Smooth muscle cell (in vitro differentiated cells): ENCODE measurements at regions not wholly inside any gene's neighbourhood (a gene's known extent, or its start where the extent isn't known, plus 50 kb on each side); places are given as distances from the start of the nearest gene placed in this dataset.

Experiments used
- DNase-seq: peaks from one replicate; lab custom pipeline; 2025; ENCODE audit not compliant: unreplicated experiment; lab: John Stamatoyannopoulos, UW
- H2AFZ ChIP-seq: fragments of 200-600 bp; sonication (generic); 2 replicates; pipeline ENCODE4 v1.6.0; 2016; ENCODE audit warnings: antibody characterized with exemption, low read depth, mild to moderate bottlenecking
- H3F3A ChIP-seq: fragments of 200-600 bp; sonication (generic); 2 replicates; pipeline ENCODE4 v1.6.0; 2017; ENCODE audit warnings: antibody characterized with exemption, low read depth
- H3K27ac ChIP-seq: fragments of 200-600 bp; sonication (generic); 2 replicates; pipeline ENCODE4 v1.5.1; 2016; ENCODE audit warnings: low read depth, mild to moderate bottlenecking
- H3K27me3 ChIP-seq: fragments of 200-600 bp; sonication (generic); 2 replicates; pipeline ENCODE4 v1.6.1; 2016; ENCODE audit warnings: low read depth, mild to moderate bottlenecking
- H3K36me3 ChIP-seq: fragments of 200-600 bp; sonication (generic); 2 replicates; pipeline ENCODE4 v1.5.1; 2016; ENCODE audit warnings: low read depth
- H3K4me1 ChIP-seq: fragments of 200-600 bp; sonication (generic); 2 replicates; pipeline ENCODE4 v1.5.1; 2016; ENCODE audit warnings: low read depth
- H3K4me2 ChIP-seq: fragments of 200-600 bp; sonication (generic); 2 replicates; pipeline ENCODE4 v1.6.0; 2016; ENCODE audit warnings: mild to moderate bottlenecking
- H3K4me3 ChIP-seq: fragments of 200-600 bp; sonication (generic); 2 replicates; pipeline ENCODE4 v1.5.1; 2016; ENCODE audit warnings: mild to moderate bottlenecking
- H3K79me2 ChIP-seq: fragments of 200-600 bp; sonication (generic); 2 replicates; pipeline ENCODE4 v1.6.0; 2016; ENCODE audit warnings: low read depth, mild to moderate bottlenecking
- H3K9ac ChIP-seq: fragments of 200-600 bp; sonication (generic); 2 replicates; pipeline ENCODE4 v1.6.0; 2016; ENCODE audit warnings: low read depth
- H3K9me3 ChIP-seq: fragments of 200-600 bp; sonication (generic); replicated peaks from 2 replicates; pipeline ENCODE4 v1.5.1; 2016; ENCODE audit warnings: low read depth
- H4K20me1 ChIP-seq: fragments of 200-600 bp; sonication (generic); 2 replicates; pipeline ENCODE4 v1.6.0; 2016; ENCODE audit warnings: low read depth
- CTCF ChIP-seq: fragments of 200-600 bp; sonication (generic); IDR thresholded peaks from 2 replicates; pipeline ENCODE4 v1.5.1; 2017; ENCODE audit warnings: borderline replicate concordance, mild to moderate bottlenecking, antibody characterized with exemption; ENCODE audit not compliant: insufficient read depth, poor library complexity, severe bottlenecking
- WGBS: methylation state at CpG from one replicate; pipeline ENCODE4 v1.1.7; 2016; ENCODE audit warnings: low lambda C conversion rate; 5-methylcytosine and 5-hydroxymethylcytosine counted together

- no peak overlapping the region for H3K27ac ChIP-seq
- DNase-seq = no peak
- H3K4me1 ChIP-seq = peaks cover 10% of the 10 kb centered on the region
- TF ChIP-seq CTCF = no peak
- no peak overlapping the region for H2AFZ ChIP-seq
- peaks cover 14% of the 10 kb centered on the region for H3K27me3 ChIP-seq
- no peak overlapping the region for H3K4me2 ChIP-seq
- H3K9me3 ChIP-seq = no peaks in the 10 kb centered on the region
- no peak overlapping the region for H3K4me3 ChIP-seq
- H3K79me2 ChIP-seq = no peaks in the 10 kb centered on the region
- no peak overlapping the region for H3K9ac ChIP-seq
- no peaks in the 10 kb centered on the region for H4K20me1 ChIP-seq
- H3F3A ChIP-seq = no peaks in the 10 kb centered on the region
- no peaks in the 10 kb centered on the region for H3K36me3 ChIP-seq
Observed at GRCh38 chr6:145530454-145530853, 204.9 kb downstream of the EPM2A start.

DNA sequence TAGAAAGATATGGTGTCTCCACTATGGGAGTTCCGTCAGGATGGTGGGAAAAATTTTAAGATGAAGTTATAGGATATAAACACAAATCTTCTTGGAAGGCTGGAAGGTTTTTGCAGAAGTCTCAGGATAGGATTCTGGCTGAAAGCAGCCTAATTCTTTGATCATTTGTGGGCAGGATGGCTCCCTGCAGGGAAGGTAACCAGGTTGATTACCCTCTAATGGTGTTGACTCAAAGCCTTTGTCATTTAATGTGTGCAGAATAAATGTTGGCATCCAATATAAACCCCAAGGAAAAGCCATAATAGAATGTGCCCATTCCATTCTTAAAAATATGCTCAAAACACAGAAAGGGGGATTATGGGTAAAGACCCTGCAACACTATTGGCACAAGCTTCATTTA lies 204.3 kb downstream of the EPM2A start:
- no peak for TF ChIP-seq CTCF
- Histone ChIP-seq H3K4me1 (peaks cover 10% of the 10 kb centered on the region), H3K4me2 (no peak overlapping the region), H3K9ac (no peak overlapping the region), H3K4me3 (no peak overlapping the region), H4K20me1 (no peaks in the 10 kb centered on the region), H3K36me3 (no peaks in the 10 kb centered on the region), H3K9me3 (no peaks in the 10 kb centered on the region), H3K79me2 (no peaks in the 10 kb centered on the region), H3K27ac (no peak overlapping the region), H3F3A (no peaks in the 10 kb centered on the region), H2AFZ (no peak overlapping the region), H3K27me3 (peaks cover 14% of the 10 kb centered on the region)
- no peak for DNase-seq
- WGBS = 50% methylated on average over 1 of the region's 1 CpG

DNA sequence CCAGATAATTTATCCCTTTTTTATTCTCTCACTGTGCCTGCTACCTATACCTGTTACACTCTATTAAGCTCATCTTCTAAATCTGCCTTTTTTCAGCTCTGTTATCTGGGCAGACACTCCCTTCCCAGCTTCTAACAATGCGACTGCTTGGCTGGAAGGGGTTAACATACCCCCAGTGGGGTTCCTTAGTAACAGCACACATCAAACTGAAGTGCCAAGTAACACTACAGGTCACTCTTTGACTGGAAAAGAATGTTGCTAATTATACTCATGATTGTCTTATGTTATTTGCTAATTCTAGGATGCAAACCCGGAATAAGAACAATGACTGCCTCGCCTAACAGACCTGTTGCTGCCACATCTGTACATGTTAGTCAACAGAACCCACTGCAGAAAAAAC lies 203.5 kb downstream of the EPM2A start:
- no peak overlapping the region for H3K9ac ChIP-seq
- H3K4me1 ChIP-seq = peaks cover 10% of the 10 kb centered on the region
- no peaks in the 10 kb centered on the region for H3K9me3 ChIP-seq
- H2AFZ ChIP-seq = no peak overlapping the region
- H3K4me3 ChIP-seq = no peak overlapping the region
- no peaks in the 10 kb centered on the region for H3K36me3 ChIP-seq
- no peak for DNase-seq
- TF ChIP-seq CTCF = no peak
- no peak overlapping the region for H3K27ac ChIP-seq
- H3F3A ChIP-seq = no peaks in the 10 kb centered on the region
- 57% methylated on average over 3 of the region's 3 CpGs for WGBS
- H3K27me3 ChIP-seq = peaks cover 14% of the 10 kb centered on the region
- H3K4me2 ChIP-seq = no peak overlapping the region
- no peaks in the 10 kb centered on the region for H3K79me2 ChIP-seq
- no peaks in the 10 kb centered on the region for H4K20me1 ChIP-seq

GRCh38 chr6:145532361-145532760 lies 203.0 kb downstream of the EPM2A start:
- H3K9me3 ChIP-seq = no peaks in the 10 kb centered on the region
- no peaks in the 10 kb centered on the region for H3F3A ChIP-seq
- no peak for TF ChIP-seq CTCF
- H3K36me3 ChIP-seq = no peaks in the 10 kb centered on the region
- no peak overlapping the region for H2AFZ ChIP-seq
- H3K4me2 ChIP-seq = no peak overlapping the region
- no peaks in the 10 kb centered on the region for H4K20me1 ChIP-seq
- H3K9ac ChIP-seq = no peak overlapping the region
- H3K27me3 ChIP-seq = peaks cover 14% of the 10 kb centered on the region
- DNase-seq = no peak
- WGBS = 30% methylated on average over 4 of the region's 4 CpGs
- H3K27ac ChIP-seq = no peak overlapping the region
- no peak overlapping the region for H3K4me3 ChIP-seq
- no peaks in the 10 kb centered on the region for H3K79me2 ChIP-seq
- peaks cover 10% of the 10 kb centered on the region for H3K4me1 ChIP-seq
